Ishikawa (cell line): ENCODE measurements at regions not wholly inside any gene's neighbourhood (a gene's known extent, or its start where the extent isn't known, plus 50 kb on each side); places are given as distances from the start of the nearest gene placed in this dataset.
A peak's percentile ranks its signal among the peaks of the same experiment; 100 is the strongest.

ENCODE experiments used
- CREB1 ChIP-seq: IDR thresholded peaks from 2 replicates; pipeline ENCODE4 v1.6.1; 2012; ENCODE audit warnings: low read depth
- EGR1 ChIP-seq: IDR thresholded peaks from 2 replicates; pipeline ENCODE4 v1.6.1; 2012
- EP300 ChIP-seq: IDR thresholded peaks from 2 replicates; pipeline ENCODE4 v1.6.1; 2012; ENCODE audit warnings: borderline replicate concordance
- FOXM1 ChIP-seq: IDR thresholded peaks from 2 replicates; pipeline ENCODE4 v1.6.1; 2012; ENCODE audit warnings: low read depth, borderline replicate concordance
- MAX ChIP-seq: IDR thresholded peaks from 2 replicates; pipeline ENCODE4 v1.6.1; 2012
- NFIC ChIP-seq: IDR thresholded peaks from 2 replicates; pipeline ENCODE4 v1.6.1; 2012
- RAD21 ChIP-seq: IDR thresholded peaks from 2 replicates; pipeline ENCODE4 v1.6.1; 2012; ENCODE audit warnings: low read depth
- REST ChIP-seq: IDR thresholded peaks from 2 replicates; pipeline ENCODE4 v1.6.1; 2012; ENCODE audit warnings: low read depth, mild to moderate bottlenecking
- TAF1 ChIP-seq: IDR thresholded peaks from 2 replicates; pipeline ENCODE4 v1.6.1; 2012; ENCODE audit warnings: low read depth, mild to moderate bottlenecking
- TCF12 ChIP-seq: IDR thresholded peaks from 2 replicates; pipeline ENCODE4 v1.6.1; 2012; ENCODE audit warnings: low read depth
- YY1 ChIP-seq: IDR thresholded peaks from 2 replicates; pipeline ENCODE4 v1.6.1; 2012; ENCODE audit warnings: low read depth

GRCh38 chr2:41869542-41870264 is 178.1 kb upstream of the PKDCC start:
- TF ChIP-seq CREB1 (no peak), MAX (no peak), FOXM1 (no peak), YY1 (no peak), TCF12 (no peak), RAD21 (peak; percentile 95), EGR1 (no peak), TAF1 (no peak), REST (no peak), NFIC (no peak), EP300 (no peak)
